ENCODE measurements at regions not wholly inside any gene's neighbourhood (a gene's known extent, or its start where the extent isn't known, plus 50 kb on each side); places are given as distances from the start of the nearest gene placed in this dataset.

- H3K27ac Mint-ChIP-seq: no peak overlapping the region
- DNase-seq (no peak), ATAC-seq (no peak)
- no peaks in the 10 kb centered on the region for H3K4me1 Mint-ChIP-seq
- H3K4me3 Mint-ChIP-seq: no peak overlapping the region
- no peaks in the 10 kb centered on the region for H3K9me3 Mint-ChIP-seq
- no peaks in the 10 kb centered on the region for H3K36me3 Mint-ChIP-seq (ENCODE audit: low read depth)
- peaks cover 2% of the 10 kb centered on the region for H3K27me3 Mint-ChIP-seq
These were observed 209.5 kb upstream of the STXBP6 start for GRCh38 chr14:25259470-25259869.

GRCh38 chr14:25252793-25253192 lies 202.8 kb upstream of the STXBP6 start:
- peaks cover 3% of the 10 kb centered on the region for H3K9me3 Mint-ChIP-seq
- ATAC-seq: no peak
- no peak overlapping the region for H3K27ac Mint-ChIP-seq
- no peaks in the 10 kb centered on the region for H3K4me1 Mint-ChIP-seq
- H3K4me3 Mint-ChIP-seq: no peak overlapping the region
- H3K36me3 Mint-ChIP-seq (ENCODE audit: low read depth): peaks cover 2% of the 10 kb centered on the region
- H3K27me3 Mint-ChIP-seq: peaks cover 2% of the 10 kb centered on the region
- no peak for DNase-seq

- Mint-ChIP-seq H3K36me3 (ENCODE audit: low read depth) (peaks cover 2% of the 10 kb centered on the region), H3K27ac (no peak overlapping the region), H3K4me3 (no peak overlapping the region), H3K27me3 (peaks cover 2% of the 10 kb centered on the region), H3K4me1 (no peaks in the 10 kb centered on the region), H3K9me3 (peaks cover 3% of the 10 kb centered on the region)
- DNase-seq: no peak
- no peak for ATAC-seq
These were observed 200.6 kb upstream of the STXBP6 start for GRCh38 chr14:25250516-25250915.

GRCh38 chr14:25247609-25248008 lies 197.7 kb upstream of the STXBP6 start:
- no peaks in the 10 kb centered on the region for H3K4me1 Mint-ChIP-seq
- H3K36me3 Mint-ChIP-seq (ENCODE audit: low read depth): no peaks in the 10 kb centered on the region
- H3K27me3 Mint-ChIP-seq: peaks cover 12% of the 10 kb centered on the region
- ATAC-seq: no peak
- no peaks in the 10 kb centered on the region for H3K9me3 Mint-ChIP-seq
- H3K27ac Mint-ChIP-seq: no peak overlapping the region
- H3K4me3 Mint-ChIP-seq: no peak overlapping the region
- DNase-seq: no peak

GRCh38 chr14:25246751-25247150 lies 196.8 kb upstream of the STXBP6 start:
- Mint-ChIP-seq H3K27me3 (peaks cover 12% of the 10 kb centered on the region), H3K4me1 (no peaks in the 10 kb centered on the region), H3K36me3 (ENCODE audit: low read depth) (no peaks in the 10 kb centered on the region), H3K27ac (no peak overlapping the region), H3K4me3 (no peak overlapping the region), H3K9me3 (no peaks in the 10 kb centered on the region)
- DNase-seq (no peak), ATAC-seq (no peak)

GRCh38 chr14:25239170-25239569 lies 189.2 kb upstream of the STXBP6 start:
- DNase-seq (no peak), ATAC-seq (no peak)
- no peak overlapping the region for H3K27ac Mint-ChIP-seq
- H3K4me3 Mint-ChIP-seq: no peak overlapping the region
- no peaks in the 10 kb centered on the region for H3K9me3 Mint-ChIP-seq
- no peaks in the 10 kb centered on the region for H3K4me1 Mint-ChIP-seq
- no peaks in the 10 kb centered on the region for H3K36me3 Mint-ChIP-seq (ENCODE audit: low read depth)
- H3K27me3 Mint-ChIP-seq: peaks cover 6% of the 10 kb centered on the region

- no peak overlapping the region for H3K27ac Mint-ChIP-seq
- DNase-seq: no peak
- no peak overlapping the region for H3K4me3 Mint-ChIP-seq
- H3K4me1 Mint-ChIP-seq: no peaks in the 10 kb centered on the region
- no peak for ATAC-seq
- H3K36me3 Mint-ChIP-seq (ENCODE audit: low read depth): no peaks in the 10 kb centered on the region
- no peaks in the 10 kb centered on the region for H3K9me3 Mint-ChIP-seq
- H3K27me3 Mint-ChIP-seq: peaks cover 2% of the 10 kb centered on the region
These were observed 187.9 kb upstream of the STXBP6 start for GRCh38 chr14:25237845-25238244.

GRCh38 chr14:25233613-25234012 lies 183.7 kb upstream of the STXBP6 start:
- Mint-ChIP-seq H3K9me3 (no peaks in the 10 kb centered on the region), H3K27me3 (peaks cover under 1% of the 10 kb centered on the region), H3K4me3 (no peak overlapping the region), H3K4me1 (no peaks in the 10 kb centered on the region), H3K27ac (no peak overlapping the region), H3K36me3 (ENCODE audit: low read depth) (no peaks in the 10 kb centered on the region)
- ATAC-seq: no peak
- no peak for DNase-seq

GRCh38 chr14:25231004-25231403 lies 181.1 kb upstream of the STXBP6 start:
- no peak overlapping the region for H3K27ac Mint-ChIP-seq
- DNase-seq: no peak
- H3K27me3 Mint-ChIP-seq: no peaks in the 10 kb centered on the region
- H3K36me3 Mint-ChIP-seq (ENCODE audit: low read depth): no peaks in the 10 kb centered on the region
- no peaks in the 10 kb centered on the region for H3K9me3 Mint-ChIP-seq
- ATAC-seq: no peak
- no peak overlapping the region for H3K4me3 Mint-ChIP-seq
- H3K4me1 Mint-ChIP-seq: no peaks in the 10 kb centered on the region

- H3K4me3 Mint-ChIP-seq: no peak overlapping the region
- H3K27ac Mint-ChIP-seq: no peak overlapping the region
- H3K27me3 Mint-ChIP-seq: peaks cover 2% of the 10 kb centered on the region
- ATAC-seq (no peak), DNase-seq (no peak)
- H3K9me3 Mint-ChIP-seq: no peaks in the 10 kb centered on the region
- no peaks in the 10 kb centered on the region for H3K4me1 Mint-ChIP-seq
- no peaks in the 10 kb centered on the region for H3K36me3 Mint-ChIP-seq (ENCODE audit: low read depth)
These were observed 176.3 kb upstream of the STXBP6 start for GRCh38 chr14:25226214-25226613.

- H3K4me3 Mint-ChIP-seq: no peak overlapping the region
- no peaks in the 10 kb centered on the region for H3K36me3 Mint-ChIP-seq (ENCODE audit: low read depth)
- no peaks in the 10 kb centered on the region for H3K4me1 Mint-ChIP-seq
- H3K9me3 Mint-ChIP-seq: no peaks in the 10 kb centered on the region
- no peak overlapping the region for H3K27ac Mint-ChIP-seq
- DNase-seq (no peak), ATAC-seq (no peak)
- H3K27me3 Mint-ChIP-seq: peaks cover 2% of the 10 kb centered on the region
These were observed 172.3 kb upstream of the STXBP6 start for GRCh38 chr14:25222256-25222655.

- Mint-ChIP-seq H3K4me1 (no peaks in the 10 kb centered on the region), H3K27me3 (peaks cover 2% of the 10 kb centered on the region), H3K36me3 (ENCODE audit: low read depth) (no peaks in the 10 kb centered on the region), H3K9me3 (no peaks in the 10 kb centered on the region), H3K27ac (no peak overlapping the region), H3K4me3 (no peak overlapping the region)
- ATAC-seq (no peak), DNase-seq (no peak)
These were observed 170.6 kb upstream of the STXBP6 start for GRCh38 chr14:25220514-25220913.

- H3K27me3 Mint-ChIP-seq: no peaks in the 10 kb centered on the region
- no peaks in the 10 kb centered on the region for H3K4me1 Mint-ChIP-seq
- H3K27ac Mint-ChIP-seq: no peak overlapping the region
- no peaks in the 10 kb centered on the region for H3K9me3 Mint-ChIP-seq
- no peak overlapping the region for H3K4me3 Mint-ChIP-seq
- no peak for DNase-seq
- no peaks in the 10 kb centered on the region for H3K36me3 Mint-ChIP-seq (ENCODE audit: low read depth)
- ATAC-seq: no peak
These were observed 165.7 kb upstream of the STXBP6 start for GRCh38 chr14:25215607-25216006.

- DNase-seq (no peak), ATAC-seq (no peak)
- Mint-ChIP-seq H3K4me1 (no peaks in the 10 kb centered on the region), H3K36me3 (ENCODE audit: low read depth) (no peaks in the 10 kb centered on the region), H3K27me3 (no peaks in the 10 kb centered on the region), H3K9me3 (peaks cover 6% of the 10 kb centered on the region), H3K4me3 (no peak overlapping the region), H3K27ac (no peak overlapping the region)
These were observed 147.9 kb upstream of the STXBP6 start for GRCh38 chr14:25197885-25198284.

GRCh38 chr14:25180221-25180620 lies 130.3 kb upstream of the STXBP6 start:
- Mint-ChIP-seq H3K4me3 (no peak overlapping the region), H3K4me1 (no peaks in the 10 kb centered on the region), H3K36me3 (ENCODE audit: low read depth) (no peaks in the 10 kb centered on the region), H3K27ac (no peak overlapping the region), H3K27me3 (peaks cover 2% of the 10 kb centered on the region), H3K9me3 (peaks cover 3% of the 10 kb centered on the region)
- DNase-seq (no peak), ATAC-seq (no peak)

- ATAC-seq: no peak
- Mint-ChIP-seq H3K9me3 (no peaks in the 10 kb centered on the region), H3K4me3 (no peak overlapping the region), H3K36me3 (ENCODE audit: low read depth) (no peaks in the 10 kb centered on the region), H3K27me3 (peaks cover 2% of the 10 kb centered on the region), H3K4me1 (no peaks in the 10 kb centered on the region), H3K27ac (no peak overlapping the region)
- no peak for DNase-seq
These were observed 128.3 kb upstream of the STXBP6 start for GRCh38 chr14:25178255-25178654.
